Lung (tissue), 11 donors: ENCODE measurements at regions not wholly inside any gene's neighbourhood (a gene's known extent, or its start where the extent isn't known, plus 50 kb on each side); places are given as distances from the start of the nearest gene placed in this dataset.

Source experiments
- ATAC-seq: fragments of 200-7000 bp; cut with Tn5 transposase; one replicate; pipeline ENCODE4 v1.9.1; 2020; ENCODE audit warnings: moderate number of reproducible peaks; ENCODE audit not compliant: insufficient read depth, low FRiP score
- DNase-seq, 3 donors: peaks; one replicate each; pipeline ENCODE4 v3.0.0-alpha.2; 2013 to 2017
- H3K27ac ChIP-seq, 2 donors: one replicate each; pipeline ENCODE4 v1.5.1; 2013; ENCODE audit warnings: mild to moderate bottlenecking in 2 of 2, moderate library complexity in 2 of 2, control low read depth in 1 of 2, inconsistent platforms in 1 of 2, low read depth in 1 of 2, low read length in 1 of 2
- H3K27me3 ChIP-seq, 3 donors: one replicate each; pipeline ENCODE4 v1.5.1; 2013; ENCODE audit warnings: low read length in 2 of 3; ENCODE audit not compliant: control insufficient read depth in 3 of 3, insufficient read depth in 3 of 3
- H3K36me3 ChIP-seq, 4 donors: one replicate each; pipeline ENCODE4 v1.5.1; 2013; ENCODE audit warnings: low read length in 4 of 4, mild to moderate bottlenecking in 1 of 4, moderate library complexity in 1 of 4; ENCODE audit not compliant: control insufficient read depth in 4 of 4, insufficient read depth in 4 of 4
- H3K4me1 ChIP-seq, 5 donors: one replicate each; pipeline ENCODE4 v1.5.1; 2013; ENCODE audit warnings: low read length in 5 of 5, mild to moderate bottlenecking in 2 of 5, moderate library complexity in 1 of 5; ENCODE audit not compliant: control insufficient read depth in 5 of 5, insufficient read depth in 5 of 5
- H3K4me3 ChIP-seq: one replicate; pipeline ENCODE4 v1.5.1; 2013; ENCODE audit warnings: mild to moderate bottlenecking, control low read depth, moderate library complexity
- H3K9ac ChIP-seq, 2 donors: one replicate each; pipeline ENCODE4 v1.5.1; 2013; ENCODE audit warnings: low read length in 2 of 2, control low read depth in 1 of 2; ENCODE audit not compliant: insufficient read depth in 1 of 2
- H3K9me3 ChIP-seq, 4 donors: one replicate each; pipeline ENCODE4 v1.5.1; 2013; ENCODE audit warnings: low read length in 3 of 4, mild to moderate bottlenecking in 1 of 4, moderate library complexity in 1 of 4; ENCODE audit not compliant: control insufficient read depth in 4 of 4, insufficient read depth in 3 of 4
- CTCF ChIP-seq: IDR thresholded peaks from 2 replicates; pipeline ENCODE4 v1.5.1; 2012; ENCODE audit warnings: mild to moderate bottlenecking; ENCODE audit errors: control extremely low read depth, extremely low read depth
- WGBS, 2 donors: extraction: QIAGEN DNeasy Blood & Tissue Kit; methylation state at CpG; one replicate each; pipeline ENCODE4 v1.1.7; 2013; 5-methylcytosine and 5-hydroxymethylcytosine counted together
- donor health status: control.
- donor health status: control.
- donor health status: Bipolar disorder and iron deficiency.
- donor health status: healthy.
- donor health status: DM: yes; HTN: yes; CAD: no.

DNA sequence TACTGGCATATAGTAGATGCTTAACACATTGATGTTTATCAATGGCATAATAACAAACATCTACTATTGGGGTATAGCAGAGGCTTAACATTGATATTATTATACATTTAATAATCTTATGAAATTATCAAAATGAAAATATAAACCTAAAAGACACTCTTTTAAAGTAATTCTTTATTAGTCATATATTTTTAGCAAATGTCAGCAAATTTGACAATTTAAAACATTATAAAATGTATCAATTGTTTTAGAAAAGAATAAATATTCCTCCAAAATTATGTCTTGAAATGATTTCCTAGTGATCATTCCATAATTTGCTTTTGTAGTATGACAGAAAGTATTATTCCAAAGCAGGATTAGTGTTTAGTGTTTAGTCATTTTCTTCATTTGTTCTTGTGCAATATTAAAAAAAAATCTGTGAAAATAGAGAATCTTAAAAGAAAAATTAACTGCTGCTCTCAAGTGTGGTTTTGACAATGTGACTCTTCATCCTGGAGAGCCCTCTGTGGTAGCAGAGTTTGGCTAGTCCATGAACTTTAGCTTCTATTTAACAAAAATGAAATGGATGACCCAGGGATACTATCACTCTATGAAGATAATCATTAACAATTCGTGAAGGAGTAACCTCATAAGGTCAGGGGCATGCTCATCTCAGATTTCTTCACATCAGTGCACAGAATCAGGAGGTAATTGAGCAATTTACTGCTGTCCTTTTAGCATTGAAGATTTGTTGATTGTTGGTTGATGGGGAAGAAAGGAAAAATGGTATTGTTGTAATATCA, 1018.5 kb downstream of the LRFN5 start:
- WGBS, 2 donors: 42 to 65% methylated on average over 1 of the region's 1 CpG
- ATAC-seq (no peak), DNase-seq (no peak)
- no peak overlapping the region for H3K9ac ChIP-seq
- no peaks in the 10 kb centered on the region for H3K27me3 ChIP-seq
- H3K4me3 ChIP-seq: no peak overlapping the region
- no peaks in the 10 kb centered on the region for H3K4me1 ChIP-seq
- TF ChIP-seq CTCF: no peak
- H3K9me3 ChIP-seq: no peaks in the 10 kb centered on the region
- no peaks in the 10 kb centered on the region for H3K36me3 ChIP-seq
- no peak overlapping the region for H3K27ac ChIP-seq

DNA sequence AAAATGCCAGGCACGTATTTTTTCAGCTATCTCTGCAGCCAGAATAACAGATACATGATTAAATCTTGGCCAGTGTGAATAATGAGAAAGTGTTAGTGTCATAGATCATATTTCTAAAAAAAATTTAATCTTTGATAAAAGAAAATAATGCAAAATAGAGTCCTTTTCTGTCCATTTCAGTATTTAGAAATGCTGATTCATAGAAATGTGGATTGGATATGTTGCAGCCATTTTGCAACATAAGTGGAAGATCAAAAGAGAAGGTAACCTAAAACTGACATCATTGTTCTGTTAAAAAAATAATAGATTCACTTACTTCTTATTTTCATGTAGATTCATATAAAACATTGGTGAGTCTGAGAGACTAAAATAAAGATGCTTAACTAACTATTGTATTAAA, 1010.3 kb downstream of the LRFN5 start:
- no peaks in the 10 kb centered on the region for H3K36me3 ChIP-seq
- H3K4me3 ChIP-seq: no peak overlapping the region
- TF ChIP-seq CTCF: no peak
- no peak for ATAC-seq
- H3K9me3 ChIP-seq: no peaks in the 10 kb centered on the region
- no peak overlapping the region for H3K27ac ChIP-seq
- H3K9ac ChIP-seq: no peak overlapping the region
- no peaks in the 10 kb centered on the region for H3K4me1 ChIP-seq
- DNase-seq: no peak
- 57 to 77% methylated on average over 1 of the region's 1 CpG for WGBS, 2 donors
- H3K27me3 ChIP-seq: no peaks in the 10 kb centered on the region

GRCh38 chr14:42606839-42607238, 1000.2 kb downstream of the LRFN5 start:
- no peak for TF ChIP-seq CTCF
- Histone ChIP-seq H3K4me1 (peaks cover 0 to 9% (median 4%) of the 10 kb centered on the region in 5 donors), H3K9me3 (peaks cover 0 to 2% (median 0%) of the 10 kb centered on the region in 4 donors), H3K9ac (no peak overlapping the region), H3K4me3 (no peak overlapping the region), H3K27me3 (no peaks in the 10 kb centered on the region), H3K27ac (no peak overlapping the region), H3K36me3 (no peaks in the 10 kb centered on the region)
- ATAC-seq: no peak
- no peak for DNase-seq
- WGBS, 2 donors: 88 to 96% methylated on average over 3 of the region's 3 CpGs
